ENCODE measurements at regions not wholly inside any gene's neighbourhood (a gene's known extent, or its start where the extent isn't known, plus 50 kb on each side); places are given as distances from the start of the nearest gene placed in this dataset.

DNA sequence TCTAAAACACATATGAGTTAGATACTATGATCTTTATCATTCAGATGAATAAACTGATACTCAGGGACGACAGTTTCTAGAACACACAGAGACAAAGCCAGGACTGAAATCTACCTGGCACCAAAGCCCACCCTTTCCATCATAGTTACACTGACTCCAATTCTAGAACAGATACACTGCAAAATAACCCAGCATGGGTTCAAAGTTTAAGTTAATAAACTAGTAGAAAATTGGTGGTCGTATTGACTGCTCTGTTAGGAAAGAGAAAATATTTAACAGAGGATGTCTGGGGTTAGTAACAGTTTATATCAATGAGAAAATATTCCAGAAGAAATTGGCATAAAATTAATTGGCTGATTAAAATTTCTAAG lies 60.8 kb upstream of the BCL9 start:
- Histone ChIP-seq H3K27ac (ENCODE audit: low read length) (no peak overlapping the region), H3K4me3 (ENCODE audit: low read length) (no peak overlapping the region), H3K79me2 (ENCODE audit: low read length) (no peaks in the 10 kb centered on the region), H3K27me3 (ENCODE audit: low read length) (no peaks in the 10 kb centered on the region), H4K20me1 (ENCODE audit: low read length) (no peaks in the 10 kb centered on the region), H3K4me1 (ENCODE audit: insufficient read depth, low read length) (peaks cover 45% of the 10 kb centered on the region), H3K9me2 (replicated peaks; ENCODE audit: low read length) (no peaks in the 10 kb centered on the region), H3F3A (ENCODE audit: low read length, unreplicated experiment) (no peaks in the 10 kb centered on the region), H2AFZ (ENCODE audit: low read length) (no peak overlapping the region), H3K4me2 (ENCODE audit: low read length) (no peak overlapping the region), H3K36me3 (ENCODE audit: low read depth, low read length) (no peaks in the 10 kb centered on the region), H3K9ac (ENCODE audit: low read length) (no peak overlapping the region), H3K9me3 (ENCODE audit: low read length) (no peaks in the 10 kb centered on the region)
- no peak for ATAC-seq
- ChIA-PET CTCF (no interaction called here), POLR2A (ENCODE audit: unreplicated experiment) (no interaction called here)
- BruUV-seq (replicated peaks): no TSS peak
- intact Hi-C loops (cut with micrococcal nuclease): no loop called here
- no peak for DNase-seq
- TF ChIP-seq, protein P1, sequence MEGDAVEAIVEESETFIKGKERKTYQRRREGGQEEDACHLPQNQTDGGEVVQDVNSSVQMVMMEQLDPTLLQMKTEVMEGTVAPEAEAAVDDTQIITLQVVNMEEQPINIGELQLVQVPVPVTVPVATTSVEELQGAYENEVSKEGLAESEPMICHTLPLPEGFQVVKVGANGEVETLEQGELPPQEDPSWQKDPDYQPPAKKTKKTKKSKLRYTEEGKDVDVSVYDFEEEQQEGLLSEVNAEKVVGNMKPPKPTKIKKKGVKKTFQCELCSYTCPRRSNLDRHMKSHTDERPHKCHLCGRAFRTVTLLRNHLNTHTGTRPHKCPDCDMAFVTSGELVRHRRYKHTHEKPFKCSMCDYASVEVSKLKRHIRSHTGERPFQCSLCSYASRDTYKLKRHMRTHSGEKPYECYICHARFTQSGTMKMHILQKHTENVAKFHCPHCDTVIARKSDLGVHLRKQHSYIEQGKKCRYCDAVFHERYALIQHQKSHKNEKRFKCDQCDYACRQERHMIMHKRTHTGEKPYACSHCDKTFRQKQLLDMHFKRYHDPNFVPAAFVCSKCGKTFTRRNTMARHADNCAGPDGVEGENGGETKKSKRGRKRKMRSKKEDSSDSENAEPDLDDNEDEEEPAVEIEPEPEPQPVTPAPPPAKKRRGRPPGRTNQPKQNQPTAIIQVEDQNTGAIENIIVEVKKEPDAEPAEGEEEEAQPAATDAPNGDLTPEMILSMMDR (conservative IDR thresholded peaks at IDR 0.05; ENCODE audit: low read depth, low read length): no peak
- TF ChIP-seq EZH2 (IDR thresholded peaks at IDR 0.05; ENCODE audit: low read length, unreplicated experiment): no peak
- no peak for TF ChIP-seq EZH2phosphoT487 (IDR thresholded peaks at IDR 0.05; ENCODE audit: borderline replicate concordance, low read length)

DNA sequence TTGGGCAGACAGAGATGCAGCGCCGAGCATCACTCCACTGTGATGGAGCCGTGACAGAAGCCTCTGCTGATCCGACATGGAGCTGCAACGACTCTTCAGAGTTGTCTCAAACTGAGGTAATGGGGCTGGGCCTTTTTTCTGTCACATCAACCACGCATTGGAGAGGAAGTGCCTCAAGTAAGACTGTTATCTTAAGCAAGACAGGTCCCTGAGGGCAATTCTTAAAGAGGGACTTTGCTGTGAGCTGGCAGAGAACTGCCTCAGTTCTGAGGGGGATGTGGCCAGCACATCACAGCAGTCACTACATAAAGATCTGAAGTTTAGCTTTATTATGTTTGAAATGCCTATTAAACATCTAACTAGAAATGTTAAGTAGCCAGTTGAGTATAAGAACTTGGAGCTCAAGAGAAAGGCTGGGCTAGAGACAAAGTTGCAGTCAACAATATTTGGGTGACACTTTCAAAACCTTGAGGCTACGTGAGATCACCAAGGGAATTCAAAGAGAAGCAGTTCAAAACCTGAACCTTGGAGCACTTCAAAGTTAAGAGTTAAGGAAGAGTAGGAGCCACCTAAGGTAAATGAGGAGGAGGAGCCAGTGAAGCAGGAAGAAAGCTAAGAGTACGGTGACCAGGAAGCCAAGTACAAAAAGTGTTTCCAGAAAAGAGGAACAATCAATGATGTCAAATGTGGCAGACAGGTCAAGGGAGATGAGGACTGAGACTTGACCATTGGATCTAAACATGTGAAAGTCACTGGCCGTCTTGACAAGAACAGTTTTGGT lies 54.2 kb upstream of the BCL9 start:
- Histone ChIP-seq H3K9me2 (replicated peaks; ENCODE audit: low read length) (no peaks in the 10 kb centered on the region), H3F3A (ENCODE audit: low read length, unreplicated experiment) (no peaks in the 10 kb centered on the region), H3K9me3 (ENCODE audit: low read length) (no peaks in the 10 kb centered on the region), H3K4me3 (ENCODE audit: low read length) (no peak overlapping the region), H3K79me2 (ENCODE audit: low read length) (no peaks in the 10 kb centered on the region), H3K27me3 (ENCODE audit: low read length) (no peaks in the 10 kb centered on the region), H4K20me1 (ENCODE audit: low read length) (no peaks in the 10 kb centered on the region), H3K27ac (ENCODE audit: low read length) (no peak overlapping the region), H3K36me3 (ENCODE audit: low read depth, low read length) (no peaks in the 10 kb centered on the region), H2AFZ (ENCODE audit: low read length) (no peak overlapping the region), H3K4me2 (ENCODE audit: low read length) (no peak overlapping the region), H3K4me1 (ENCODE audit: insufficient read depth, low read length) (no peaks in the 10 kb centered on the region), H3K9ac (ENCODE audit: low read length) (no peak overlapping the region)
- no TSS peak for BruUV-seq (replicated peaks)
- intact Hi-C loops (cut with micrococcal nuclease): no loop called here
- no peak for ATAC-seq
- ChIA-PET POLR2A (ENCODE audit: unreplicated experiment) (no interaction called here), CTCF (no interaction called here)
- TF ChIP-seq EZH2phosphoT487 (IDR thresholded peaks at IDR 0.05; ENCODE audit: borderline replicate concordance, low read length) (no peak), EZH2 (IDR thresholded peaks at IDR 0.05; ENCODE audit: low read length, unreplicated experiment) (no peak)
- TF ChIP-seq, protein P1 (conservative IDR thresholded peaks at IDR 0.05; ENCODE audit: low read depth, low read length): no peak
- DNase-seq: no peak

DNA sequence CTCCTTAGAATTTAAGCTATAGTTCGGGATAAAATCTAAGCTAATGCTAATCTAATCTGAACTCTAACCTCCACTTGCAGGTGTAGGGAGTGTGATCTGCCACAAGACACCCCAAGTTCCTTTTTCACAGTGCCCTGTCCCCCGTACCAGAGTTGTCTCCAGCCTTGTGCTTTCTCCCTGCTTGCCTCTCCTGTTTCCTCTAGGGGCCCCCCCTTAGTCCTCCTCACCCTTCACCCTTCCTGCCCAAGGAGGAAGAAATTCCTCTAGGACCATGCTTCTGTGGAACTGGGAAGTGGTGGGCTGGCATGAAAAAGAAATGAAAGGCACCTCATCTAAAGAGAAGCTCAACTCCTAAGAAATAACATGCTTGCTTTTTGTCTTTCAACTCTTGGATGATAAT lies 50.2 kb upstream of the BCL9 start:
- H3K4me1 ChIP-seq (ENCODE audit: insufficient read depth, low read length): no peaks in the 10 kb centered on the region
- TF ChIP-seq, protein P1 (conservative IDR thresholded peaks at IDR 0.05; ENCODE audit: low read depth, low read length): no peak
- TF ChIP-seq EZH2 (IDR thresholded peaks at IDR 0.05; ENCODE audit: low read length, unreplicated experiment) (no peak), EZH2phosphoT487 (IDR thresholded peaks at IDR 0.05; ENCODE audit: borderline replicate concordance, low read length) (no peak)
- no peaks in the 10 kb centered on the region for H3K36me3 ChIP-seq (ENCODE audit: low read depth, low read length)
- H2AFZ ChIP-seq (ENCODE audit: low read length): no peak overlapping the region
- H3K27me3 ChIP-seq (ENCODE audit: low read length): no peaks in the 10 kb centered on the region
- no peak for ATAC-seq
- intact Hi-C loops (cut with micrococcal nuclease): no loop called here
- no peaks in the 10 kb centered on the region for H3K79me2 ChIP-seq (ENCODE audit: low read length)
- no peaks in the 10 kb centered on the region for H3F3A ChIP-seq (ENCODE audit: low read length, unreplicated experiment)
- DNase-seq: no peak
- no peaks in the 10 kb centered on the region for H4K20me1 ChIP-seq (ENCODE audit: low read length)
- POLR2A ChIA-PET (ENCODE audit: unreplicated experiment): no interaction called here
- H3K4me3 ChIP-seq (ENCODE audit: low read length): no peak overlapping the region
- no peaks in the 10 kb centered on the region for H3K9me2 ChIP-seq (replicated peaks; ENCODE audit: low read length)
- no peaks in the 10 kb centered on the region for H3K9me3 ChIP-seq (ENCODE audit: low read length)
- BruUV-seq (replicated peaks): no TSS peak
- no peak overlapping the region for H3K27ac ChIP-seq (ENCODE audit: low read length)
- CTCF ChIA-PET: no interaction called here
- H3K4me2 ChIP-seq (ENCODE audit: low read length): no peak overlapping the region
- H3K9ac ChIP-seq (ENCODE audit: low read length): no peak overlapping the region
